SK-N-DZ (cell line): ENCODE measurements at regions not wholly inside any gene's neighbourhood (a gene's known extent, or its start where the extent isn't known, plus 50 kb on each side); places are given as distances from the start of the nearest gene placed in this dataset.
A peak's percentile ranks its signal among the peaks of the same experiment; 100 is the strongest.
"Not testable (repeated sequence)": the region's sequence is repeated elsewhere in the genome, so short reads cannot be mapped to it uniquely, and the experiment has no call there.

Experiments used
- DNase-seq: peaks from one replicate; pipeline ENCODE4 v3.0.0-alpha.2; 2015; ENCODE audit warnings: low spot score

- peak; percentile 41 for DNase-seq
Observed at GRCh38 chr2:192574552-192574951, 379.8 kb upstream of the TMEFF2 start.

DNA sequence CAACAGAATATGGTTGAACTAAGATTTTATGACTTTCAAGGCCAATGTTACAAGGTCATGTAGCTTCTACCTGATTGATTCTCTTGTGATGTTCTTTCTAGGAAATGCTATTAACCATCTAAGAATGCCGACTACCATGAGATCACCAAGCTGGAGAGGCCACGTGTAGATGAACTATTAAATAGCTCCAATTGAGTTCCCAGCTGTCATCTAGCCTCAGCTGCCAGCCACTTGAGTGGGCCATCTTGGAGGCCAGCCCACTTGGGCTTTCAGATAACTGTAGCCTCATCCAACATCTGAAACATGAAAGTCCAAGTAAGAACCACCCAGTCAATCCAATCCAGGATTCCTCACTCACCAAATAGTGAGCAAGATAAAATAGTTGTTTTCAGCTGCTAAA lies 376.9 kb upstream of the TMEFF2 start:
- no peak for DNase-seq

DNA sequence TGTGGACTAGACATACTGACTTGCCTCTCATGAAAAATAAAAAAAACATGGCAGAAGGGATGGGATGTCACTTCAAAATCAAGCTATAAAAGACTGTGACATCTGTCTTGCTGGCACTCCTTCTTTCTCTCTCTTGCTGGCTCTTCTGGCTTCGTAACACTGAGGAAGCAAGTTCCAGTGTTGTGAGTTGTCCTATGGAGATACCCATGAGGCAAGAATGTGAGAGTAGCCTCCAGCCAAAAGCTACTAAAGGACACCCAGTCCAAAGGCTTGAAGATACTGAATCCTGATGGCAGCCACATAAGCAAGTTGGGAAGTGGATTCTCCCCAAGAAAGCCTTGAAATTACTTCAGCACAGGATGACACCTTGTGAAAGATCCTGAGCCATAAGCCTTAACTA lies 376.1 kb upstream of the TMEFF2 start:
- no peak for DNase-seq

DNA sequence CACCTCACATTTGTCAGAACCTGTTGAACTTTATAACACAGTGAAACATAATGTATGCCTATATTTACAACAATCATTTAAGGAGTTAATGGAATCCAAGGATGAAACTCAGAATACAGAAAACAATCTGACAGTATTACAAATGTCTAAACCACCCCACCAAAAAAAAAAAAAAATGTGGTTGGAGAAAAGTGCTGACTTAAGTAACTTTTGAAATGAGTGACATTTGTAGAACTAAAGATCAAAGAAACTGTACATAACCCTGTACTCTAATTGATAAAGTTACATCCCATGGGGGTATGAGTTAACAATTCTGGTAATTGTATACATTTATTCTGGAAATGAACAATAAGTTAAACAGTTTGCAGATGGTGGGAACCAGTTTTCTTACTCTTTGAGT lies 372.1 kb upstream of the TMEFF2 start:
- DNase-seq = no peak

GRCh38 chr2:192560326-192560725 lies 365.6 kb upstream of the TMEFF2 start:
- no peak for DNase-seq

DNA sequence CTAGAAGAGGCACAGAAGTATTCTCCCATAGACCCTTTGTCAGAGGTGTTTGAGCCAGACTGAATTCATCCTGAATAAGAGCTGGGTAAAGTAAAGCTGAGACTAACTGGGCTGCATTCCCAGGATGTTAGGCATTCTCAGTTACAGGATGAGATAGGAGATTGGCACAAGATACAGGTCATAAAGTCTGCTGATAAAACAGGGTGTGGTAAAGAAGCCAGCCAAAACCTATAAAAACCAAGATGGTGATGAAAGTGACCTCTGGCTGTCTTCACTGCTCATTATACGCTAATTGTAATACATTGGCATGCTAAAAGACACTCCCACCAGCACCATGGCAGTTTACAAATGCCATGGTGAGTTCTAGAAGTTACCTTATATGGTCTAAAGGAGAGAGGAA lies 364.9 kb upstream of the TMEFF2 start:
- no peak for DNase-seq

DNA sequence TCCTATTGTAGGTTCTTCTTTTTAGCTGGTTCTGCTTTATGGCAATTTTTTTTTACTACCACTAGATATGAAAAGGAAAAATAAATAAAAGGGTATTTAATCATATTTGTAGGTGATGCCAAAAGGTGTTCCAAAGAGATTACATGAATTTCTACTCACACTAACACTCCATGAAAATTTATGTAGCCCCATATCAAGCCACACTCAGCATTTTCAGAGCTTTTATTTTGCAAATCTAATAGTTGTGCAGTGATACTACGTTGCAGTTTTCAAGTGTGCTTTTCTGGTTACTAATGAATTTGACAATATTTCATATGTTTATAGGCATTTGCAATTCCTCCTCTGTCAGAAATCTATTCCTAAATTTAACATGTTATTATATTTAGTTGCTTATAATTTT lies 363.9 kb upstream of the TMEFF2 start:
- no peak for DNase-seq

GRCh38 chr2:192555740-192556139 lies 361.0 kb upstream of the TMEFF2 start:
- no peak for DNase-seq

DNA sequence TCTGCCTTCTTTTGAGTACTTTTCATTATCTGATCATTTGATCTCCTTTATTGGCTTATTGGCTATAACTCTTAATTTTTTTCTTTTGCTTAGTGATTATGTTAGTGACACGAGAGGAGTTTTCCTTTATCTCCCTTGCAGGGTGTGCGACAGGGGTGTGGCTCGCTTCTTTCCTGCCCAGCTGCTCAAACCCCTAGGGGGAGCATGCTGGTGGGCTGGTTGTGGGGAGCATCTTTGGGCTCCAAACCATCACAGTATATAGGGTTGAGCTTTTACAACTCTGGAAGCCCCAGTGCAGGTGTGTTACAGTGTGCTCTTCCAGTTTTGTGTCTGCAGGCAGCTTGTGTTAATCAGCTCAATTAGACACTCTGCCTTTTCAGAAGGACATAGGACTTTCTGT lies 357.0 kb upstream of the TMEFF2 start:
- no peak for DNase-seq

DNA sequence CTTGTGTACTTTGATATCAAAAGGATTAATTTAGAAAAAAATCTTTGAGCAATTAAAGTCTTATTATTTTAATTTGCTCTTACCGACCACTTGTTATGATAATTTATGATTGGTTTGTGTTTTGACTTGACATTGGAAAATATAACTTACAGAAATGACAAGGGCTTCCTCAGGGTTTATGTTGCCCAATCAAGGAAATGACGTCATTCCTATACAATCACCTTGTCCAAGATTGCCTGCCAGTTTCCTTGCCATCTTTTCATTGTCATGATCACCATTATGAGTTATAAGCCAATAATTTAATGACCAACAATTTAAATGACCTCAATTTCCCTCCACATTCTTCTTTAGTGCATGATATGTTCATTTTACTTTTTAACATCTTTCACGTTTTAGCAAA lies 351.8 kb upstream of the TMEFF2 start:
- DNase-seq = no peak

DNA sequence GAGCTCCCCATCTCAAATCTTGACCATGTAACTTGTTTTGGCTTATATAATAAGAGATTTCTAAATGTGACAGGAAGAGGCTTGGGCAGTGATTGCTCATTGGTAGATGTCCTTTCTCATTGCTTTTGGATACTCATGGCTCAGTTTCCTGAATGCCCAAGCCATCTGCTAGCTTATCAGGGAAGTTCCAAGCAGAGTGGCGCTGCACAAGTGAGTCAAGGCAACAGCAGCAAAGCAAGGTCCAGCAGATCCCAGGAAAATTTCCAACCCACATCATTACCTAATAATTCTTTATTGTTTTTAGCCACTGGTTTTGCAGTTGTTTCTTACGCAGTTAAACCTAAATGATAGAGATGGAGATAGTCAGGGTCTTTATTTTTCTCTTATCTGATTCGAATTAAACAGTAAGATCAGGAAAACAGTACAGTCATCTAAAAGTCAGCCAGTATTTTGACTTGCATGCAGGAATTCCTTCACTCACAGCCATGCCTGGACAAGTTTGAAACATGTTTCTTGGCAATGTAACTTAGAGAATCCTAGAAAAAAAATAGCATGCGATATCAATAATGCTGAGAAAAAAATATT lies 349.7 kb upstream of the TMEFF2 start:
- no peak for DNase-seq

GRCh38 chr2:192542148-192543066 lies 347.7 kb upstream of the TMEFF2 start:
- DNase-seq = peak; percentile 47

DNA sequence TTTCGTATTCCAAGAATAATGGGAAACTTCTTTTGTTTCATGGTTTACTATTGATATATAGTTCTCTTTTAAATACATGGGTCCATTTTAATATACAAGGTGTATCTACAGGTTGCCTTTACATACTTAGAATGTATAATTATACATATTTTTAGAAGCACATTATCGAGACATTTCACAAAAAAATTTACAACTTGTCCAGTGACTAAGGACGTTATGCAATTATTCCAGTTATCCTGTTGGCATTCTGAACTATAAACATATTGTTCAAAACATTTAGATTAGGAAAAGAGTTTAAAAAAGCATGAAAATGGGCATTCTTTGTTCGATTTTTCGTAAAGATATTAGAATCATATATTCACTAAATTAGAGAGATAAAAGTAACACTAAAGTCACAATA lies 344.6 kb upstream of the TMEFF2 start:
- DNase-seq = no peak

DNA sequence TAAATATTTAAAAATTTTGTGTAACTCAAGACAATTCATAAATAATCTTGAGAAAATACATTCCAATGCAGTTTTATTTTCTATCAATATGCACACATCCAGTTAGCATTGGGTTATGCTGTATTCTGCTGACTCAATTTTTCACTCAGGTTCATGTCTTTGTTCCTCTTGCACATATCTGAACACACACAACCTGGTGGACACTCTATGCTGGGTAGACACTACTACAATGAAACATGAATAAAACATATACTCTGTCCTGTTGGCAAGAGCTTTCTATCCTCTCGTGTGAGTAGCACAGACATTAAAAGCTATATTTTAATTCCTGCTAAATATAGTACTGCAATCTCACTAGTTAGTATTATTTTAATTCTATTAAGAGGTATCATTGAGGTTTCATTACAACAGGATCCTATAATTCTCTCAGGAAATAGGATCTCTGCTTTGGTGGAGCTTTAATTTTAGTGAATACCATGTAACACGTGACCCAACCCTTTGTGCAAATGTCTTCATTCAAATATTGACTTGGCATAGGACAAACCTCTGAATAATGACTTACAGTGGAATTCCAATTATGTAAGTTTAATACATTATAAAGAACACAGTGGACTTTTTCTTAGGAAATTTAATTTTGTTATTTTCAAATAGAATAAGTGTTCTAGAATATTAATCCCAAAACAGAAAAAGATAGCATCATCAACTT lies 342.3 kb upstream of the TMEFF2 start:
- DNase-seq = no peak

- DNase-seq = no peak
Observed at GRCh38 chr2:192535956-192536921, 341.5 kb upstream of the TMEFF2 start.

DNA sequence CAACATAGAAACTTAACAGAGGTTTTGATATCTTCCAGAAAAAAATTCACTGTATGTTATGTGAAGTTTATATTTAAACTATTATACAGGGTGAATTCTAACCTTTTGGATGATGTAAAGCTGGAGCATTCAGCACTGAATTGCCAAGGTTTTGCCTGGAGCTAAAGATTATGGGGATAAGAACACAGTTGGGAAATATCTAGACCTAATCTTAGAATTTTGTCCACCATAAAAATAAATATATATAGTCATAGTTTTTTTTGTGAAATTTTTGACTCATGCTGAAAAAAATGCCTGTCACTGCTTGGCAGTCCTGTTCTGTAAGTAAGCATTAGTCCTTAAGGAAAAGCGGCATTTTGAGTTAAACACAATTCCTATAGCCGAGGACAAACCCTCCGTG lies 339.3 kb upstream of the TMEFF2 start:
- DNase-seq = no peak

DNA sequence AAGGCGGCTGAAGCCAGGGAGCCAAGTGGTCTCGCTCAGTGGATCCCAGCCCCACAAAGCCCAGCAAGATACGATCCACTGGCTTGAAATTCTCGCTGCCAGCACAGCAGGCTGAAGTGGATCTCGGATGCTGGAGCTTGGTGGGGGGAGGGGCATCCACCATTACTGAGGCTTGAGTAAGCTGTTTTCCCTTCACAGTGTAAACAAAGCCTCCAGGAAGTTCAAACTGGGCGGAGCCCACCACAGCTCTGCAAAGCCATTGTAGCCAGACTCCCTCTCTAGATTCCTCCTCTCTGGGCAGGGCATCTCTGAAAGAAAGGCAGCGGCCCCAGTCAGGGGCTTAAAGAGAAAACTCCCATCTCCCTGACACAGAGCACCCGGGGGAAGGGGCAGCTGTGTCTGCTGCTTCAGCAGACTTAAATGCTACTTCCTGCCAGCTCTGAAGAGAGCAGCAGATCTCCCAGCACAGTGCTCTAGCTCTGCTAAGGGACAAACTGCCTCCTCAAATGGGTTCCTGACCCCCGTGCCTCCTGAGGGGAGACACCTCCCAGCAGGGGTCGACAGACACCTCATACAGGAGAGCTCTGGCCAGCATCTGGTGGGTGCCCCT lies 330.0 kb upstream of the TMEFF2 start:
- not testable (repeated sequence) for DNase-seq

DNA sequence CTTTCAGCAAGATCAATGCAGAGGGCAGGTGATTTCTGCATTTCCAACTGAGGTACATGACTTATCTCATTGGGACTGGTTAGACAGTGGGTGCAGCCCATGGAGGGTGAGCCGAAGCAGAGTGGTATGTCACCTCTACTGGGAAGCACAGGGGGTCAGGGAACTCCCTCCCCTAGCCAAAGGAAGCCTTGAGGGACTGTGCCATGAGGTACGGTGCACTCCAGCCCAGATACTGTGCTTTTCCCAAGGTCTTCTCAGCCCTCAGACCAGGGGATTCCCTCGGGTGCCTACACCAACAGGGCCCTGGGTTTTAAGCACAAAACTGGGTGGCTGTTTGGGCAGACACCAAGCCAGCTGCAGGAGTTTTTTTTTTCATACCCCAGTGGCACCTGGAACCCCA lies 329.5 kb upstream of the TMEFF2 start:
- not testable (repeated sequence) for DNase-seq

- DNase-seq = no peak
Observed at GRCh38 chr2:192515937-192516336, 321.2 kb upstream of the TMEFF2 start.

GRCh38 chr2:192513575-192513974 lies 318.8 kb upstream of the TMEFF2 start:
- no peak for DNase-seq
